Keratinocyte (primary cell): ENCODE measurements at regions not wholly inside any gene's neighbourhood (a gene's known extent, or its start where the extent isn't known, plus 50 kb on each side); places are given as distances from the start of the nearest gene placed in this dataset.

ENCODE experiments used
- DNase-seq: peaks from one replicate; pipeline ENCODE4 v3.0.0-alpha.2; 2011; ENCODE audit warnings: low read depth, missing footprints, low spot score
- FAIRE-seq: peaks from 2 replicates; lab custom pipeline; 2011; peaks lifted over from hg19 to GRCh38; lab: Jason Lieb, UNC
- H2AFZ ChIP-seq: 2 replicates; pipeline ENCODE4 v1.6.0; 2012; ENCODE audit warnings: low read length, control low read depth, inconsistent platforms; ENCODE audit not compliant: control insufficient read depth
- H3K27ac ChIP-seq: 2 replicates; pipeline ENCODE4 v1.5.1; 2011; ENCODE audit warnings: low read length; ENCODE audit not compliant: control insufficient read depth, insufficient read depth
- H3K27me3 ChIP-seq: 3 replicates; pipeline ENCODE4 v1.6.0; 2011; ENCODE audit warnings: low read length; ENCODE audit not compliant: control insufficient read depth, insufficient read depth; ENCODE audit errors: extremely low read depth
- H3K36me3 ChIP-seq, 2 experiments: 2 replicates in 1 of 2; 3 replicates in 1 of 2; pipeline ENCODE4 v1.5.1; 2011; ENCODE audit warnings: low read length in 2 of 2, mild to moderate bottlenecking in 1 of 2; ENCODE audit not compliant: control insufficient read depth in 2 of 2, insufficient read depth in 2 of 2; ENCODE audit errors: extremely low read depth in 1 of 2
- H3K4me1 ChIP-seq: 3 replicates; pipeline ENCODE4 v1.5.1; 2011; ENCODE audit warnings: low read length; ENCODE audit not compliant: control insufficient read depth, insufficient read depth; ENCODE audit errors: extremely low read depth
- H3K4me2 ChIP-seq: 3 replicates; pipeline ENCODE4 v1.6.0; 2011; ENCODE audit warnings: low read depth, low read length; ENCODE audit not compliant: control insufficient read depth, insufficient read depth; ENCODE audit errors: extremely low read depth
- H3K4me3 ChIP-seq, 3 experiments: fragments of 200-600 bp in 1 of 3; sonication (generic) in 1 of 3; 2 replicates in 2 of 3; 3 replicates in 1 of 3; pipeline ENCODE4 v1.5.1; 2011 to 2016; ENCODE audit warnings: low read length in 3 of 3, mild to moderate bottlenecking in 3 of 3, control low read depth in 2 of 3, inconsistent platforms in 1 of 3, low read depth in 1 of 3, mixed read lengths in 1 of 3, mixed run types in 1 of 3, moderate library complexity in 1 of 3; ENCODE audit not compliant: control insufficient read depth in 2 of 3, insufficient read depth in 2 of 3; ENCODE audit errors: extremely low read depth in 1 of 3
- H3K79me2 ChIP-seq: 2 replicates; pipeline ENCODE4 v1.6.0; 2012; ENCODE audit warnings: low read length; ENCODE audit not compliant: control insufficient read depth, insufficient read depth
- H3K9ac ChIP-seq: 3 replicates; pipeline ENCODE4 v1.6.0; 2011; ENCODE audit warnings: low read length; ENCODE audit not compliant: control insufficient read depth, insufficient read depth; ENCODE audit errors: extremely low read depth
- H3K9me1 ChIP-seq: 3 replicates; pipeline ENCODE4 v1.6.0; 2011; ENCODE audit warnings: low read length; ENCODE audit not compliant: control insufficient read depth, insufficient read depth; ENCODE audit errors: extremely low read depth
- H3K9me3 ChIP-seq: 2 replicates; pipeline ENCODE4 v1.5.1; 2012; ENCODE audit warnings: low read depth, low read length; ENCODE audit not compliant: control insufficient read depth
- H4K20me1 ChIP-seq: 3 replicates; pipeline ENCODE4 v1.6.0; 2011; ENCODE audit warnings: low read length; ENCODE audit not compliant: control insufficient read depth, insufficient read depth; ENCODE audit errors: extremely low read depth
- CTCF ChIP-seq, 3 experiments: IDR thresholded peaks in 1 of 3; conservative IDR thresholded peaks in 1 of 3; optimal IDR thresholded peaks in 1 of 3; 2 replicates in 2 of 3; 3 replicates in 1 of 3; pipeline versions ENCODE3 to v1.5.1; 2011; ENCODE audit warnings: low read length in 3 of 3, mild to moderate bottlenecking in 3 of 3, moderate library complexity in 2 of 3, control low read depth in 1 of 3, inconsistent platforms in 1 of 3; ENCODE audit not compliant: insufficient read depth in 2 of 3; ENCODE audit errors: extremely low read depth in 1 of 3
- EZH2 ChIP-seq: IDR thresholded peaks from one replicate; pipeline ENCODE4 v1.6.1; 2012; ENCODE audit warnings: inconsistent platforms, mild to moderate bottlenecking, low read length, moderate library complexity
- dilution Hi-C: fragments of 300-500 bp; cut with MboI; formaldehyde crosslinking; loops from one replicate; pipeline ENCODE4 v1.7.0; 2020; ENCODE audit warnings: low sequenced_read_pairs; ENCODE audit not compliant: extremely low pct_ligation_motif_present

DNA sequence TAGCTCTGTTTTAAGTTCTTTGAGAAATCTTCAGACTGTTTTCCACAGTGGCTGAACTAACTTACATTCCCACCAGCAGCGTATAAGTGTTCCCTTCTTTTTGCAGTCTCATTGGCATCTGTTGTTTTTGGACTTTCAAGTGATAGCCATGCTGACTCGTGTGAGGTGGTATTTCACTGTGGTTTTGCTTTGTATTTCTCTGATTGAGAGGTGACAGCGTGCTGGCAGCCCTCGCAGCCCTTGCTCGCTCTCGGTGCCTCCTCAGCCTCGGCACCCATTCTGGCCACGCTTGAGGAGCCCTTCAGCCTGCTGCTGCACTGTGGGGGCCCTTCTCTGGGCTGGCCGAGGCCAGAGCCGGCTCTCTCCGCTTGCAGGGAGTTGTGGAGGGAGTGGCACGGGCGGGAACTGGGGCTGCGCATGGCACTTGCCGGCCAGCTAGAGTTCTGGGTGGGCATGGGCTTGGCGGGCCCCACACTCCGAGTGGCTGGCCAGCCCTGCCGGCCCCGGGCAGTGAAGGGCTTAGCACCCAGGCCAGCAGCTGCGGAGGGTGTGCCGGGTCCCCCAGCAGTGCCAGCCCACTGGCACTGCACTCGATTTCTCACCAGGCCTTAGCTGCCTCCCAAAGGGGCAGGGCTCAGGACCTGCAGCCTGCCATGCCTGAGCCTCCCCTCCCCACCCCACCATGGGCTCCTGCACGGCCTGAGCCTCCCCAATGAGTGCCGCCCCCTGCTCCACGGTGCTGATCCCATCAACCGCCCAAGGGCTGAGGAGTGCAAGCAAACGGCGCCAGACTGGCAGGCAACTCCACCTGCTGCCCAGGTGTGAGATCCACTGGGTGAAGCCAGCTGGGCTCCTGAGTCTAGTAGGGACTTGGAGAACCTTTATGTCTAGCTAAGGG lies 151.8 kb downstream of the IRS1 start:
- Histone ChIP-seq H3K79me2 (peaks cover 19% of the 10 kb centered on the region), H3K4me3 (no peak overlapping the region), H4K20me1 (no peaks in the 10 kb centered on the region), H3K27me3 (no peaks in the 10 kb centered on the region), H3K36me3 (peaks cover 0 to 8% of the 10 kb centered on the region in 2 experiments), H3K9me1 (no peaks in the 10 kb centered on the region), H3K9ac (no peak overlapping the region), H3K9me3 (peaks cover 4% of the 10 kb centered on the region), H2AFZ (no peak overlapping the region), H3K4me1 (peaks cover 35% of the 10 kb centered on the region), H3K27ac (no peak overlapping the region), H3K4me2 (no peak overlapping the region)
- DNase-seq (no peak), FAIRE-seq (no peak)
- dilution Hi-C loops: no loop called here
- TF ChIP-seq CTCF (optimal IDR thresholded peaks at IDR 0.05 in 1 of 3, IDR thresholded peaks at IDR 0.05 in 1 of 3, conservative IDR thresholded peaks at IDR 0.05 in 1 of 3; ENCODE audit: extremely low read depth in 1 of 3, insufficient read depth in 2 of 3, low read length in 3 of 3) (no peak), EZH2 (no peak)

DNA sequence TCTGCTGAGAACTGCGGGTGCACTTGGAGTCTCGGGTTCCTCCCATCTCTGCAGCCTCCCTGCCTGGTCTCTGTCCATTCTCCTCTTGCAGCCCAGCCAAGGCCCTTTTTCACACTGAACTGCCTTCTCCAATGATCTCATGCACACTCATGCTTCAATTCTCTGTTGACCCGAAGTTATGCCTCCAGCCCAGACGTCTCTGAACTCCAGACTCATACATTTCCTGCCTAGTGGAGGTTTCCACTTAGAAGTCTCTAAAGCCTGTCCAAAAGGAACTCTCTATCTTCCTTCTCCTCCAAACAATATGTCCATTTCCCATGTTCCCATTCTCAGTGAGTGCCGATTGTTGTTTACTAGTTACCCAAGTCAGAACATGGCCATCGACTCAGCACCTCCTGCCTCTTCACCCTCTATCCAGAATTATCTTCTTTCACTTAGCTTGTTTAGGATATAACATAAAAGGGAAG lies 155.2 kb downstream of the IRS1 start:
- H3K9ac ChIP-seq: no peak overlapping the region
- H3K9me1 ChIP-seq: no peaks in the 10 kb centered on the region
- no peaks in the 10 kb centered on the region for H4K20me1 ChIP-seq
- H3K4me2 ChIP-seq: no peak overlapping the region
- peaks cover 8% of the 10 kb centered on the region for H3K79me2 ChIP-seq
- peaks cover 7% of the 10 kb centered on the region for H3K9me3 ChIP-seq
- no peak overlapping the region for H3K27ac ChIP-seq
- H3K27me3 ChIP-seq: no peaks in the 10 kb centered on the region
- TF ChIP-seq EZH2 (no peak), CTCF (optimal IDR thresholded peaks at IDR 0.05 in 1 of 3, IDR thresholded peaks at IDR 0.05 in 1 of 3, conservative IDR thresholded peaks at IDR 0.05 in 1 of 3; ENCODE audit: extremely low read depth in 1 of 3, insufficient read depth in 2 of 3, low read length in 3 of 3) (no peak)
- H3K4me1 ChIP-seq: peaks cover 2% of the 10 kb centered on the region
- DNase-seq (no peak), FAIRE-seq (no peak)
- dilution Hi-C loops: no loop called here
- no peak overlapping the region for H3K4me3 ChIP-seq
- H3K36me3 ChIP-seq: peaks cover 0 to 8% of the 10 kb centered on the region in 2 experiments
- no peak overlapping the region for H2AFZ ChIP-seq
